ENCODE measurements at regions not wholly inside any gene's neighbourhood (a gene's known extent, or its start where the extent isn't known, plus 50 kb on each side); places are given as distances from the start of the nearest gene placed in this dataset.

DNA sequence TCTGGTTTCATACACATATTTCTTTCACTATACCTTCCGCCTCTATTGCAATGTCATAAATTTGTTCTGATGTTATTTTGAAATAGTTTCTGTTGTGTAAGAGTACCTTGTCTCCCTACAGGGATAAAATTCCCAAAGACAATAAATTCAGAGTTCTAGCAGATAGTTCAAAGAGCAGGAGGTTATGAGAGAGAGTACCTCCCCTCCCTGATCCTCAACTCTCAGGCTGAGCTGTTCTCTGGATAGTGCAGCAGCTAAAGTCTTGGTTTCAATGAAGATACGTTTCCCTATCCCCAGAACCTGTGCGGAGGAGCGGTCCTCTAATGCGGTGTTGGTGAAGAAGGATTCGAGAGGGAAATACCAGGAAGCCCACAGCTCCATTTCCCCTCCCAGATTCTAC is 190.2 kb upstream of the CPHXL start:
- no peak overlapping the region for H3K27ac ChIP-seq
- H3K27me3 ChIP-seq = peaks cover 0 to 16% (median 0%) of the 10 kb centered on the region in 7 donors
- no peak for TF ChIP-seq CTCF (IDR thresholded peaks at IDR 0.05)
- H3K4me1 ChIP-seq = no peaks in the 10 kb centered on the region
- no peak for ATAC-seq
- H3K9me3 ChIP-seq = no peaks in the 10 kb centered on the region
- DNase-seq = no peak
- no peak overlapping the region for H3K4me3 ChIP-seq
- 85% methylated on average over 6 of the region's 6 CpGs for WGBS, 2 donors
- H3K36me3 ChIP-seq = no peaks in the 10 kb centered on the region
- intact Hi-C loops (cut with DNase I) = no loop called here

DNA sequence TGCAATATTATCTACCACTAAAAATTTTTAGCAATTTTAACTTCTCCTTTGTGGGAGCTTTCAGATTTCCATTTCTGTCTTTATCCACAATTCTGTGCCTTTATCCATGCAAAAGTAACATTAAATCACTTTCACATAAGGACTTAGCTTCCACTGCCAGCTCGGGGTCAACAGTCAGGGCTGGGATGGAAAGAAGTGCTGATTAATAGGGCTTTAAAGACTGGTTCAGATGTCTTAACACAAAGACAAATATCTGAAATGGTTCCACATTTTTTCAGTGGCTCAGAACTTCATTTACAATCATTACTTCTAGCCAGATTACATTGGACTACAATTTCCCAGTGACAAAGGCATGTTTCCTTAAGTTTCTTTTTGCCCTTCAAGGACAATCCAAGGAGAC is 191.8 kb upstream of the CPHXL start:
- no peak for ATAC-seq
- intact Hi-C loops (cut with DNase I) = no loop called here

GRCh38 chr16:75919664-75920063 is 193.4 kb upstream of the CPHXL start:
- no peak overlapping the region for H3K27ac ChIP-seq
- TF ChIP-seq CTCF (IDR thresholded peaks at IDR 0.05) = no peak
- H3K36me3 ChIP-seq = no peaks in the 10 kb centered on the region
- no peak for DNase-seq
- no peaks in the 10 kb centered on the region for H3K4me1 ChIP-seq
- WGBS, 2 donors = 28 to 30% methylated on average over 5 of the region's 5 CpGs
- peaks cover 0 to 10% (median 0%) of the 10 kb centered on the region in 7 donors for H3K27me3 ChIP-seq
- H3K9me3 ChIP-seq = no peaks in the 10 kb centered on the region
- ATAC-seq = no peak
- intact Hi-C loops (cut with DNase I) = no loop called here
- no peak overlapping the region for H3K4me3 ChIP-seq

More for the DNA sequence above, 191.8 kb upstream of the CPHXL start:
- DNase-seq = no peak
- Histone ChIP-seq H3K9me3 (no peaks in the 10 kb centered on the region), H3K27ac (no peak overlapping the region), H3K36me3 (no peaks in the 10 kb centered on the region), H3K27me3 (peaks cover 0 to 16% (median 0%) of the 10 kb centered on the region in 7 donors), H3K4me1 (no peaks in the 10 kb centered on the region), H3K4me3 (no peak overlapping the region)
- TF ChIP-seq CTCF (IDR thresholded peaks at IDR 0.05) = no peak
- 52 to 68% methylated on average over 1 of the region's 1 CpG for WGBS, 2 donors

GRCh38 chr16:75921281-75921680 is 195.0 kb upstream of the CPHXL start:
- no peak for TF ChIP-seq CTCF (IDR thresholded peaks at IDR 0.05)
- Histone ChIP-seq H3K4me1 (no peaks in the 10 kb centered on the region), H3K27me3 (peaks cover 0 to 10% (median 0%) of the 10 kb centered on the region in 7 donors), H3K4me3 (no peak overlapping the region), H3K36me3 (no peaks in the 10 kb centered on the region), H3K27ac (no peak overlapping the region), H3K9me3 (no peaks in the 10 kb centered on the region)
- intact Hi-C loops (cut with DNase I) = no loop called here
- ATAC-seq = no peak
- no peak for DNase-seq
- WGBS, 2 donors = 51 to 64% methylated on average over 2 of the region's 2 CpGs
